SKM-1 (cell line): ENCODE measurements at regions not wholly inside any gene's neighbourhood (a gene's known extent, or its start where the extent isn't known, plus 50 kb on each side); places are given as distances from the start of the nearest gene placed in this dataset.
"Not testable (repeated sequence)": the region's sequence is repeated elsewhere in the genome, so short reads cannot be mapped to it uniquely, and the experiment has no call there.

ENCODE experiments used
- DNase-seq: peaks from one replicate; lab custom pipeline; 2025; ENCODE audit not compliant: unreplicated experiment; lab: John Stamatoyannopoulos, UW

- DNase-seq = not testable (repeated sequence)
Observed at GRCh38 chr16:29221281-29221955, 185.1 kb downstream of the NPIPB11 start.

GRCh38 chr16:29220647-29221191 lies 185.8 kb downstream of the NPIPB11 start:
- DNase-seq = not testable (repeated sequence)

GRCh38 chr16:29219966-29220646 lies 186.4 kb downstream of the NPIPB11 start:
- not testable (repeated sequence) for DNase-seq

GRCh38 chr16:29219562-29219961 lies 186.9 kb downstream of the NPIPB11 start:
- DNase-seq = not testable (repeated sequence)

- DNase-seq = not testable (repeated sequence)
Observed at GRCh38 chr16:29218649-29219048, 187.9 kb downstream of the NPIPB11 start.

GRCh38 chr16:29218171-29218570 lies 188.3 kb downstream of the NPIPB11 start:
- not testable (repeated sequence) for DNase-seq

- DNase-seq = not testable (repeated sequence)
Observed at GRCh38 chr16:29217752-29218126, 188.8 kb downstream of the NPIPB11 start.

GRCh38 chr16:29217104-29217751 lies 189.3 kb downstream of the NPIPB11 start:
- not testable (repeated sequence) for DNase-seq

GRCh38 chr16:29213770-29214169 lies 192.7 kb downstream of the NPIPB11 start:
- not testable (repeated sequence) for DNase-seq

- DNase-seq = not testable (repeated sequence)
Observed at GRCh38 chr16:29213251-29213650, 193.3 kb downstream of the NPIPB11 start.

- not testable (repeated sequence) for DNase-seq
Observed at GRCh38 chr16:29212084-29213027, 194.2 kb downstream of the NPIPB11 start.

- not testable (repeated sequence) for DNase-seq
Observed at GRCh38 chr16:29211456-29211855, 195.1 kb downstream of the NPIPB11 start.

GRCh38 chr16:29210299-29211150 lies 196.0 kb downstream of the NPIPB11 start:
- DNase-seq = not testable (repeated sequence)

GRCh38 chr16:29206120-29206519 lies 200.4 kb downstream of the NPIPB11 start:
- not testable (repeated sequence) for DNase-seq

- DNase-seq = not testable (repeated sequence)
Observed at GRCh38 chr16:29205151-29205550, 201.4 kb downstream of the NPIPB11 start.

- DNase-seq = no peak
Observed at GRCh38 chr16:29204806-29205135, 201.7 kb downstream of the NPIPB11 start.

GRCh38 chr16:29203933-29204805 lies 202.3 kb downstream of the NPIPB11 start:
- DNase-seq = not testable (repeated sequence)

- DNase-seq = not testable (repeated sequence)
Observed at GRCh38 chr16:29203046-29203932, 203.2 kb downstream of the NPIPB11 start.
